ENCODE measurements at regions not wholly inside any gene's neighbourhood (a gene's known extent, or its start where the extent isn't known, plus 50 kb on each side); places are given as distances from the start of the nearest gene placed in this dataset.

GRCh38 chr4:187798385-187798784 lies 197.2 kb upstream of the ZFP42 start:
- DNase-seq (ENCODE audit: extremely low spot score), result no peak
- TF ChIP-seq CTBP1 (IDR thresholded peaks at IDR 0.05; ENCODE audit: borderline replicate concordance) (no peak), SP1 (IDR thresholded peaks at IDR 0.05) (no peak), L3MBTL2 (conservative IDR thresholded peaks at IDR 0.05) (no peak), FOXA1 (IDR thresholded peaks at IDR 0.05) (no peak), ELF4 (IDR thresholded peaks at IDR 0.05) (no peak), BHLHE40 (IDR thresholded peaks at IDR 0.05; ENCODE audit: borderline replicate concordance) (no peak), FOXM1 (IDR thresholded peaks at IDR 0.05; ENCODE audit: borderline replicate concordance) (no peak), SUZ12 (IDR thresholded peaks at IDR 0.05) (no peak), ARNT (IDR thresholded peaks at IDR 0.05) (no peak), LEF1 (IDR thresholded peaks at IDR 0.05; ENCODE audit: borderline replicate concordance) (no peak), NFRKB (IDR thresholded peaks at IDR 0.05) (no peak), FOXK2 (IDR thresholded peaks at IDR 0.05) (no peak)
- CTCF ChIA-PET, result no interaction called here
- POLR2A ChIA-PET, result no interaction called here

- ChIA-PET CTCF (no interaction called here), POLR2A (no interaction called here)
- no peak for DNase-seq (ENCODE audit: extremely low spot score)
- TF ChIP-seq CTBP1 (IDR thresholded peaks at IDR 0.05; ENCODE audit: borderline replicate concordance) (no peak), HDGF (IDR thresholded peaks at IDR 0.05; ENCODE audit: borderline replicate concordance) (no peak), ELF4 (IDR thresholded peaks at IDR 0.05) (no peak), FOXM1 (IDR thresholded peaks at IDR 0.05; ENCODE audit: borderline replicate concordance) (no peak), SUZ12 (IDR thresholded peaks at IDR 0.05) (no peak), NFRKB (IDR thresholded peaks at IDR 0.05) (no peak), L3MBTL2 (conservative IDR thresholded peaks at IDR 0.05) (no peak), LEF1 (IDR thresholded peaks at IDR 0.05; ENCODE audit: borderline replicate concordance) (no peak), FOXA1 (IDR thresholded peaks at IDR 0.05) (no peak), ZNF384 (IDR thresholded peaks at IDR 0.05) (no peak), FOXK2 (IDR thresholded peaks at IDR 0.05) (no peak), SP1 (IDR thresholded peaks at IDR 0.05) (no peak), BHLHE40 (IDR thresholded peaks at IDR 0.05; ENCODE audit: borderline replicate concordance) (no peak), ARNT (IDR thresholded peaks at IDR 0.05) (no peak), TARDBP (IDR thresholded peaks at IDR 0.05) (no peak)
- TF ChIP-seq, protein P1, sequence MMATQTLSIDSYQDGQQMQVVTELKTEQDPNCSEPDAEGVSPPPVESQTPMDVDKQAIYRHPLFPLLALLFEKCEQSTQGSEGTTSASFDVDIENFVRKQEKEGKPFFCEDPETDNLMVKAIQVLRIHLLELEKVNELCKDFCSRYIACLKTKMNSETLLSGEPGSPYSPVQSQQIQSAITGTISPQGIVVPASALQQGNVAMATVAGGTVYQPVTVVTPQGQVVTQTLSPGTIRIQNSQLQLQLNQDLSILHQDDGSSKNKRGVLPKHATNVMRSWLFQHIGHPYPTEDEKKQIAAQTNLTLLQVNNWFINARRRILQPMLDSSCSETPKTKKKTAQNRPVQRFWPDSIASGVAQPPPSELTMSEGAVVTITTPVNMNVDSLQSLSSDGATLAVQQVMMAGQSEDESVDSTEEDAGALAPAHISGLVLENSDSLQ (IDR thresholded peaks at IDR 0.05), result no peak
Observed at GRCh38 chr4:187799735-187800134, 195.8 kb upstream of the ZFP42 start.

GRCh38 chr4:187811591-187811990 lies 184.0 kb upstream of the ZFP42 start:
- TF ChIP-seq LEF1 (IDR thresholded peaks at IDR 0.05; ENCODE audit: borderline replicate concordance) (no peak), TARDBP (IDR thresholded peaks at IDR 0.05) (no peak), FOXK2 (IDR thresholded peaks at IDR 0.05) (no peak), L3MBTL2 (conservative IDR thresholded peaks at IDR 0.05) (no peak), CTBP1 (IDR thresholded peaks at IDR 0.05; ENCODE audit: borderline replicate concordance) (no peak), ELF4 (IDR thresholded peaks at IDR 0.05) (no peak), BHLHE40 (IDR thresholded peaks at IDR 0.05; ENCODE audit: borderline replicate concordance) (no peak), NFRKB (IDR thresholded peaks at IDR 0.05) (no peak), FOXA1 (IDR thresholded peaks at IDR 0.05) (no peak), HDGF (IDR thresholded peaks at IDR 0.05; ENCODE audit: borderline replicate concordance) (no peak), ARNT (IDR thresholded peaks at IDR 0.05) (no peak)
- TF ChIP-seq, protein P1 (IDR thresholded peaks at IDR 0.05), result no peak
- ChIA-PET POLR2A (no interaction called here), CTCF (no interaction called here)
- no peak for DNase-seq (ENCODE audit: extremely low spot score)

GRCh38 chr4:187814737-187815465 lies 180.7 kb upstream of the ZFP42 start:
- ChIA-PET POLR2A (no interaction called here), CTCF (no interaction called here)
- no peak for TF ChIP-seq ZNF384 (IDR thresholded peaks at IDR 0.05)
- TF ChIP-seq FOXK2 (IDR thresholded peaks at IDR 0.05), result no peak
- no peak for TF ChIP-seq FOXM1 (IDR thresholded peaks at IDR 0.05; ENCODE audit: borderline replicate concordance)
- no peak for TF ChIP-seq ELF4 (IDR thresholded peaks at IDR 0.05)
- no peak for TF ChIP-seq SP1 (IDR thresholded peaks at IDR 0.05)
- DNase-seq (ENCODE audit: extremely low spot score), result no peak

- CTCF ChIA-PET, result interaction anchor here (1.2 kb wide), 1 partner anchor 28 kb away, joined by 4 read pairs; no protein-coding TSS in a partner anchor
Observed at GRCh38 chr4:187826725-187827124, 168.8 kb upstream of the ZFP42 start.

DNA sequence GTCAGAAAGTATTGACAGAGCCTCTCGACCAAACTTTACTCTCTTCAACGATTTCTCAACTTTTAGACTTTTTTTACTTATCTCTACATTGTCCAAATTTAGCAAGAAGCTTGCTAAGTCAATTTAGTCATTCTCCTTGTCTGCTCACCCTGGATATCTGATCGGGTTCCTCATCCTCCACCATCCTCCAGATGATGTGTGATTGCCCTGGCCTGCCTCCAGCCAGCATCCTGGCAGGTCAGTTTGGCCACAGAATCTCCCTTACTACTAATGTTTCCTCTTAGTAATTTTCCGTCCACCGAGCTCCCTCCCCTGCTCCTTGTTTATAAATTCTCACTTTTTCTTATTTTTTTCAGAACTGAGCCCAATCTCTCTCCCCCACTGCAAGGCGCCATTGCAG lies 167.9 kb upstream of the ZFP42 start:
- TF ChIP-seq FOXM1 (IDR thresholded peaks at IDR 0.05; ENCODE audit: borderline replicate concordance), result no peak
- TF ChIP-seq BHLHE40 (IDR thresholded peaks at IDR 0.05; ENCODE audit: borderline replicate concordance), result no peak
- TF ChIP-seq NFRKB (IDR thresholded peaks at IDR 0.05), result no peak
- TF ChIP-seq SP1 (IDR thresholded peaks at IDR 0.05), result no peak
- TF ChIP-seq FOXK2 (IDR thresholded peaks at IDR 0.05), result no peak
- TF ChIP-seq CTBP1 (IDR thresholded peaks at IDR 0.05; ENCODE audit: borderline replicate concordance), result no peak
- TF ChIP-seq L3MBTL2 (conservative IDR thresholded peaks at IDR 0.05), result no peak
- TF ChIP-seq FOXA1 (IDR thresholded peaks at IDR 0.05), result no peak
- TF ChIP-seq TARDBP (IDR thresholded peaks at IDR 0.05), result no peak
- no peak for TF ChIP-seq ARNT (IDR thresholded peaks at IDR 0.05)
- TF ChIP-seq SUZ12 (IDR thresholded peaks at IDR 0.05), result no peak
- TF ChIP-seq ELF4 (IDR thresholded peaks at IDR 0.05), result no peak
- no peak for TF ChIP-seq HDGF (IDR thresholded peaks at IDR 0.05; ENCODE audit: borderline replicate concordance)
- TF ChIP-seq LEF1 (IDR thresholded peaks at IDR 0.05; ENCODE audit: borderline replicate concordance), result no peak
- no peak for TF ChIP-seq ZNF384 (IDR thresholded peaks at IDR 0.05)
- TF ChIP-seq, protein P1 (IDR thresholded peaks at IDR 0.05), result no peak
- no peak for DNase-seq (ENCODE audit: extremely low spot score)
- POLR2A ChIA-PET, result no interaction called here
- CTCF ChIA-PET, result no interaction called here

More at GRCh38 chr4:187826725-187827124, 168.8 kb upstream of the ZFP42 start:
- TF ChIP-seq L3MBTL2 (conservative IDR thresholded peaks at IDR 0.05) (no peak), FOXM1 (IDR thresholded peaks at IDR 0.05; ENCODE audit: borderline replicate concordance) (no peak), LEF1 (IDR thresholded peaks at IDR 0.05; ENCODE audit: borderline replicate concordance) (no peak), SUZ12 (IDR thresholded peaks at IDR 0.05) (no peak), TARDBP (IDR thresholded peaks at IDR 0.05) (no peak), ZNF384 (IDR thresholded peaks at IDR 0.05) (no peak), HDGF (IDR thresholded peaks at IDR 0.05; ENCODE audit: borderline replicate concordance) (no peak), BHLHE40 (IDR thresholded peaks at IDR 0.05; ENCODE audit: borderline replicate concordance) (no peak), NFRKB (IDR thresholded peaks at IDR 0.05) (no peak)
- peak; percentile 3 for DNase-seq (ENCODE audit: extremely low spot score)
- POLR2A ChIA-PET, result no interaction called here
